ENCODE measurements at regions not wholly inside any gene's neighbourhood (a gene's known extent, or its start where the extent isn't known, plus 50 kb on each side); places are given as distances from the start of the nearest gene placed in this dataset.
A peak's percentile ranks its signal among the peaks of the same experiment; 100 is the strongest.

DNA sequence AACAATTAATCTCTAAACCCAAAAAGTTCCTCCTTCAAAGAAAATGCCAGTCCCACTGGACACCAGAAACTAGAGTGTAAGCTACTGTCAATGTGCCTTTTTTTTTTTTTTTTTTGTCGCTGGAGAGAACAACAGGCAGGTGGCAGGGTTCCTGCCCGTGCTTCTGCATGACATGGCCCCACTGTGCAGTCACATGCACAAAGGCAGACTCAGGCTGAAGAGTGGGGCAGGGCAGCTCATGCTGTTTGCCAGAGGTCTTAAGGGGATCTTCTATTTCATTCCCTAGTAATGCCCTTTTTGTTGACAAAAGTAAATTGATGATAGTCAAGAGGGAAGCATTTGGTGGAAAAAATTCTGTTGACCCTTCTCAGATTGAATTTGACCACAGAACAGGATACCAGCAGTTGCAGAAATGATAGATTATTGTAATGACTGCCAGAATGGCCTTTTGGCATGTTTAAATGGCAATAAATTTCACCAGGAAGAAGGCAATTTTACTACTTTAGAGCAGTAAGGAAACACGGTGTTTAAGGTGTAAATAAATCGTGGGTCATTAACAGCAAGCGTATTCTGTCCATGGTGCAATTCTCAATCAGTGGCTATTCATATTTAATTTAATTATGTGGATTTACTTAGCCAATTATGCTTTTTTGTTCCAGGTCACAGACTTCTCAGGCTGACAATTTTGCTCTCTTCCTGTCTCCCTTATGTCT, 80.9 kb downstream of the NKX6-1 start:
- Histone ChIP-seq H3K27me3 (ENCODE audit: control insufficient read depth in 3 of 3, insufficient read depth in 3 of 3, low read length in 2 of 3) (no peaks in the 10 kb centered on the region), H3K9ac (ENCODE audit: insufficient read depth in 1 of 2, low read length in 2 of 2) (no peak overlapping the region), H3K9me3 (ENCODE audit: control insufficient read depth in 4 of 4, insufficient read depth in 3 of 4, low read length in 3 of 4) (no peaks in the 10 kb centered on the region), H3K4me3 (no peak overlapping the region), H3K36me3 (ENCODE audit: control insufficient read depth in 4 of 4, insufficient read depth in 4 of 4, low read length in 4 of 4) (no peaks in the 10 kb centered on the region), H3K27ac (ENCODE audit: low read depth in 1 of 2, low read length in 1 of 2) (no peak overlapping the region), H3K4me1 (ENCODE audit: control insufficient read depth in 5 of 5, insufficient read depth in 5 of 5, low read length in 5 of 5) (no peaks in the 10 kb centered on the region)
- no peak for ATAC-seq (ENCODE audit: insufficient read depth, low FRiP score)
- TF ChIP-seq, protein P1, sequence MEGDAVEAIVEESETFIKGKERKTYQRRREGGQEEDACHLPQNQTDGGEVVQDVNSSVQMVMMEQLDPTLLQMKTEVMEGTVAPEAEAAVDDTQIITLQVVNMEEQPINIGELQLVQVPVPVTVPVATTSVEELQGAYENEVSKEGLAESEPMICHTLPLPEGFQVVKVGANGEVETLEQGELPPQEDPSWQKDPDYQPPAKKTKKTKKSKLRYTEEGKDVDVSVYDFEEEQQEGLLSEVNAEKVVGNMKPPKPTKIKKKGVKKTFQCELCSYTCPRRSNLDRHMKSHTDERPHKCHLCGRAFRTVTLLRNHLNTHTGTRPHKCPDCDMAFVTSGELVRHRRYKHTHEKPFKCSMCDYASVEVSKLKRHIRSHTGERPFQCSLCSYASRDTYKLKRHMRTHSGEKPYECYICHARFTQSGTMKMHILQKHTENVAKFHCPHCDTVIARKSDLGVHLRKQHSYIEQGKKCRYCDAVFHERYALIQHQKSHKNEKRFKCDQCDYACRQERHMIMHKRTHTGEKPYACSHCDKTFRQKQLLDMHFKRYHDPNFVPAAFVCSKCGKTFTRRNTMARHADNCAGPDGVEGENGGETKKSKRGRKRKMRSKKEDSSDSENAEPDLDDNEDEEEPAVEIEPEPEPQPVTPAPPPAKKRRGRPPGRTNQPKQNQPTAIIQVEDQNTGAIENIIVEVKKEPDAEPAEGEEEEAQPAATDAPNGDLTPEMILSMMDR (IDR thresholded peaks at IDR 0.05; ENCODE audit: control extremely low read depth, extremely low read depth), result no peak
- peak in 1 of 3 donors; percentile 3 for DNase-seq
- 43 to 44% methylated on average over 5 of the region's 5 CpGs for WGBS, 2 donors

DNA sequence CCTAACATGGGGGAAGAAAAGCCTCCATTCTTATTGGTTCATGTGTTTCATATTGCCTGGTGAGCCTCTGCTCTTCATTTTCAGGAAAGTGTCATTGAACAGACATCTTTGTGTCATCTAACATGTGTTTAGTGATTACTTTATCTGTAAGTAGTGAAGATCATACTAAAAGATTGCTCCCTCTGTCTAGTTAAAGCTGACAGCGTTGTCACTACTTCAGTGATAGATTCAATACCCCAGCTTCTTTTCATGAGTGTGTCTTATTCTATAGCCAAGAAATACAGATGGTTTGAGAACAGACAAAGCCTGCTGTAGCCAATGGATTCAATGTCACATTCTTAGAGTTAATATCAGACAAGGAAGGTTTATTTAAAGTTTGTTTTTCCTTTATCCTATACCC, 85.1 kb downstream of the NKX6-1 start:
- Histone ChIP-seq H3K4me1 (ENCODE audit: control insufficient read depth in 5 of 5, insufficient read depth in 5 of 5, low read length in 5 of 5) (no peaks in the 10 kb centered on the region), H3K9ac (ENCODE audit: insufficient read depth in 1 of 2, low read length in 2 of 2) (no peak overlapping the region), H3K4me3 (no peak overlapping the region), H3K9me3 (ENCODE audit: control insufficient read depth in 4 of 4, insufficient read depth in 3 of 4, low read length in 3 of 4) (no peaks in the 10 kb centered on the region), H3K27ac (ENCODE audit: low read depth in 1 of 2, low read length in 1 of 2) (no peak overlapping the region), H3K27me3 (ENCODE audit: control insufficient read depth in 3 of 3, insufficient read depth in 3 of 3, low read length in 2 of 3) (no peaks in the 10 kb centered on the region), H3K36me3 (ENCODE audit: control insufficient read depth in 4 of 4, insufficient read depth in 4 of 4, low read length in 4 of 4) (no peaks in the 10 kb centered on the region)
- TF ChIP-seq, protein P1 (IDR thresholded peaks at IDR 0.05; ENCODE audit: control extremely low read depth, extremely low read depth), result no peak
- 79 to 84% methylated on average over 1 of the region's 1 CpG for WGBS, 2 donors
- DNase-seq (no peak), ATAC-seq (ENCODE audit: insufficient read depth, low FRiP score) (no peak)

DNA sequence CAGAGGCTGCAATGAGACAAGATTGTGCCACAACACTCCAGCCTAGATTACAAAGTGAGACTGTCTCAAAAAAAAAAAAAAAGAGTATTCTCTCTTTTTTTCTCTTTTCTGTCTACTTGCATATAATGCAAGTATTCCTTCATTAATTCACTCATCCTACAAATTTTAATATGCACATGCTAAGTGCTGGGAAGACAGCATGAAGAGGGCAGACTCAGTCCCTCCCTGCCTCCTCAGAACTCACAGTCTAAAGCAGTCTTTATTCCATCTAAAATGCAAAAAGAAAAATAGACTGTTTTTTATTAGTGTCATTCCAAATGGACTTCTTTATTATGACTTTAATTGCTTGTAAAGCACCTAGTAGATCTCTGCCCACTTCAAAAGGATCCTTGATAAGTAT, 85.6 kb downstream of the NKX6-1 start:
- Histone ChIP-seq H3K9me3 (ENCODE audit: control insufficient read depth in 4 of 4, insufficient read depth in 3 of 4, low read length in 3 of 4) (no peaks in the 10 kb centered on the region), H3K4me1 (ENCODE audit: control insufficient read depth in 5 of 5, insufficient read depth in 5 of 5, low read length in 5 of 5) (no peaks in the 10 kb centered on the region), H3K27me3 (ENCODE audit: control insufficient read depth in 3 of 3, insufficient read depth in 3 of 3, low read length in 2 of 3) (no peaks in the 10 kb centered on the region), H3K4me3 (no peak overlapping the region), H3K27ac (ENCODE audit: low read depth in 1 of 2, low read length in 1 of 2) (no peak overlapping the region), H3K36me3 (ENCODE audit: control insufficient read depth in 4 of 4, insufficient read depth in 4 of 4, low read length in 4 of 4) (no peaks in the 10 kb centered on the region), H3K9ac (ENCODE audit: insufficient read depth in 1 of 2, low read length in 2 of 2) (no peak overlapping the region)
- DNase-seq, result no peak
- TF ChIP-seq, protein P1 (IDR thresholded peaks at IDR 0.05; ENCODE audit: control extremely low read depth, extremely low read depth), result no peak
- no peak for ATAC-seq (ENCODE audit: insufficient read depth, low FRiP score)

DNA sequence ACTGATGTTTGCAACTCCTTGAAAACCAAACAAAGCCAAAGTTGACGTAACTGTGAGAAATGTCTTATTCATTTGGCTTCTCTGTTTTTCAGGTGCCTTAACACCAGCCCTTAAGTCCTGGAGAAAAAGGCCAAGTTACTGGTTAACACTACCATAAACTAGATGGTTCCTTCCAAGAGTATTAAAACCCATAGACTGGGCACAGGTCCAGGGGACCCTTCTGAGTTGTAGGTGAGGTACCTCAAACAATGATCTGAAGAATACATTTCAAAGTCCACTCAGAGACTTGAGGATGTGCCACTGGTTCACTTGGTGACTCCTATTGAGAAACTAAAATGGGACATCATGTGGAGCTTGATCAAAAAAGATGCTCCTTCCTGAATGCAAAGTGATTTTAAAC, 87.0 kb downstream of the NKX6-1 start:
- Histone ChIP-seq H3K4me3 (no peak overlapping the region), H3K4me1 (ENCODE audit: control insufficient read depth in 5 of 5, insufficient read depth in 5 of 5, low read length in 5 of 5) (no peaks in the 10 kb centered on the region), H3K27me3 (ENCODE audit: control insufficient read depth in 3 of 3, insufficient read depth in 3 of 3, low read length in 2 of 3) (no peaks in the 10 kb centered on the region), H3K27ac (ENCODE audit: low read depth in 1 of 2, low read length in 1 of 2) (no peak overlapping the region), H3K9me3 (ENCODE audit: control insufficient read depth in 4 of 4, insufficient read depth in 3 of 4, low read length in 3 of 4) (no peaks in the 10 kb centered on the region), H3K36me3 (ENCODE audit: control insufficient read depth in 4 of 4, insufficient read depth in 4 of 4, low read length in 4 of 4) (no peaks in the 10 kb centered on the region), H3K9ac (ENCODE audit: insufficient read depth in 1 of 2, low read length in 2 of 2) (no peak overlapping the region)
- ATAC-seq (ENCODE audit: insufficient read depth, low FRiP score), result no peak
- TF ChIP-seq, protein P1 (IDR thresholded peaks at IDR 0.05; ENCODE audit: control extremely low read depth, extremely low read depth), result no peak
- WGBS, 2 donors, result 89 to 92% methylated on average over 1 of the region's 1 CpG
- DNase-seq, result no peak

Data from lung (tissue), 11 donors.